Panc1 (cell line): ENCODE measurements at regions not wholly inside any gene's neighbourhood (a gene's known extent, or its start where the extent isn't known, plus 50 kb on each side); places are given as distances from the start of the nearest gene placed in this dataset.

Experiments
- ATAC-seq: fragments of 200-7000 bp; cut with Tn5 transposase; 2 replicates; pipeline ENCODE4 v1.9.1; 2020; ENCODE audit warnings: mild to moderate bottlenecking, moderate library complexity
- BruUV-seq: library from RNA; stranded (reverse); fragments of 400-500 nt; replicated peaks from 2 replicates; lab custom pipeline; 2021; lab: Mats Ljungman, UMichigan
- CTCF ChIA-PET: fragments of 300-600 bp; sonication (Branson Sonifier 250); formaldehyde crosslinking; loops from one replicate; lab custom pipeline; 2022; ENCODE audit warnings: antibody characterized with exemption; lab: Charles Lee
- POLR2A ChIA-PET: fragments of 300-600 bp; sonication (Branson Sonifier 250); formaldehyde crosslinking; loops from one replicate; lab custom pipeline; 2022; ENCODE audit warnings: antibody characterized with exemption; lab: Charles Lee
- DNase-seq: peaks from one replicate; pipeline ENCODE4 v3.0.0-alpha.2; 2010; ENCODE audit warnings: low read depth, low spot score
- H3K27ac ChIP-seq: 2 replicates; pipeline ENCODE4 v1.5.1; 2011; ENCODE audit warnings: mild to moderate bottlenecking, low read length, inconsistent platforms
- H3K27me3 ChIP-seq: fragments of 200-500 bp; sonication (Bioruptor generic); 2 replicates; pipeline ENCODE4 v1.6.0; 2014; ENCODE audit warnings: low read length, inconsistent platforms; ENCODE audit not compliant: control insufficient read depth, insufficient read depth
- H3K36me3 ChIP-seq: fragments of 200-500 bp; sonication (Bioruptor generic); 2 replicates; pipeline ENCODE4 v1.5.1; 2014; ENCODE audit warnings: inconsistent platforms, mild to moderate bottlenecking, low read length, moderate library complexity; ENCODE audit not compliant: control insufficient read depth, insufficient read depth
- H3K4me1 ChIP-seq: 2 replicates; pipeline ENCODE4 v1.5.1; 2011; ENCODE audit warnings: inconsistent platforms, mild to moderate bottlenecking, low read length, moderate library complexity; ENCODE audit not compliant: control insufficient read depth, insufficient read depth
- H3K4me3 ChIP-seq, 2 experiments: 2 replicates each; pipeline ENCODE4 v1.5.1; 2011 to 2012; ENCODE audit warnings: low read depth in 2 of 2, low read length in 2 of 2, mild to moderate bottlenecking in 2 of 2, inconsistent platforms in 1 of 2, moderate library complexity in 1 of 2
- H3K9me3 ChIP-seq: fragments of 200-500 bp; sonication (Bioruptor generic); 2 replicates; pipeline ENCODE4 v1.5.1; 2014; ENCODE audit warnings: low read depth, mild to moderate bottlenecking, inconsistent platforms, low read length, moderate library complexity; ENCODE audit not compliant: control insufficient read depth, insufficient read depth
- POLR2AphosphoS5 ChIP-seq: IDR thresholded peaks from 2 replicates; pipeline ENCODE4 v1.6.1; 2012; ENCODE audit warnings: mild to moderate bottlenecking, low read depth, low read length, moderate library complexity
- SIN3A ChIP-seq: IDR thresholded peaks from 2 replicates; pipeline ENCODE4 v1.6.1; 2012; ENCODE audit warnings: low read depth, mild to moderate bottlenecking, low read length, moderate library complexity, borderline replicate concordance; ENCODE audit not compliant: insufficient read depth
- TCF7L2 ChIP-seq: IDR thresholded peaks from 2 replicates; pipeline ENCODE4 v1.6.1; 2011; ENCODE audit warnings: mild to moderate bottlenecking, low read depth, low read length, inconsistent platforms
- in situ Hi-C: cut with HindIII; loops from 2 replicates; pipeline ENCODE4 v1.10.0; 2016; ENCODE audit warnings: low sequenced_read_pairs, low pct_unique_long_range_greater_than_20kb
- intact Hi-C: fragments of 100-400 bp; cut with micrococcal nuclease; formaldehyde crosslinking; loops from one replicate; pipeline ENCODE4 v1.10.0; 2022; ENCODE audit not compliant: unreplicated experiment
- TF ChIP-seq, protein P1 (sequence below): fragments of 450-650 bp; IDR thresholded peaks from 2 replicates; pipeline ENCODE4 v1.5.1; 2017; ENCODE audit warnings: mild to moderate bottlenecking
- TF ChIP-seq, protein P2 (sequence below), 2 experiments: IDR thresholded peaks; 2 replicates each; pipeline ENCODE4 v1.6.1; 2011 to 2012; ENCODE audit warnings: low read depth in 2 of 2, control low read depth in 1 of 2, low read length in 1 of 2, mild to moderate bottlenecking in 1 of 2, moderate library complexity in 1 of 2; ENCODE audit not compliant: insufficient read depth in 1 of 2

DNA sequence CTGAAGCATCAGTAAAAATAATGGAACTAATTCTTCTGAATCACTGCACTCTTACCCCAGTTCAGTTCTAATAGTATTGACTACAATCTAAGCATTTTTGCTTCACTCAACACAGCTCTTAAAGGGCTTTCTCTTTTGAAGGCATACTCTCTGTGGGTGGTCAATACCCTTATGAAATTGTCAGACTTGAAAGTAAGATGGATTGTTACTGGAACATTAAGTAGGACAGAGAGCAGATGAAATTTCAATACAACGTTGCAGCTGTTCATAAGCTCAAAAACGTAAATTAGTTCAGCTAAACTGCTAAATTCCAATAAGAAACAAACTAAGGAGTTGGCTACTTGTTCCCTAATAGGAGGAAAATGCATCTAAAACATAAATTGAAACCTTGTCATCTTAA, 352.3 kb upstream of the TENM3 start:
- no peak overlapping the region for H3K4me3 ChIP-seq
- TF ChIP-seq POLR2AphosphoS5 = no peak
- TF ChIP-seq, protein P1, sequence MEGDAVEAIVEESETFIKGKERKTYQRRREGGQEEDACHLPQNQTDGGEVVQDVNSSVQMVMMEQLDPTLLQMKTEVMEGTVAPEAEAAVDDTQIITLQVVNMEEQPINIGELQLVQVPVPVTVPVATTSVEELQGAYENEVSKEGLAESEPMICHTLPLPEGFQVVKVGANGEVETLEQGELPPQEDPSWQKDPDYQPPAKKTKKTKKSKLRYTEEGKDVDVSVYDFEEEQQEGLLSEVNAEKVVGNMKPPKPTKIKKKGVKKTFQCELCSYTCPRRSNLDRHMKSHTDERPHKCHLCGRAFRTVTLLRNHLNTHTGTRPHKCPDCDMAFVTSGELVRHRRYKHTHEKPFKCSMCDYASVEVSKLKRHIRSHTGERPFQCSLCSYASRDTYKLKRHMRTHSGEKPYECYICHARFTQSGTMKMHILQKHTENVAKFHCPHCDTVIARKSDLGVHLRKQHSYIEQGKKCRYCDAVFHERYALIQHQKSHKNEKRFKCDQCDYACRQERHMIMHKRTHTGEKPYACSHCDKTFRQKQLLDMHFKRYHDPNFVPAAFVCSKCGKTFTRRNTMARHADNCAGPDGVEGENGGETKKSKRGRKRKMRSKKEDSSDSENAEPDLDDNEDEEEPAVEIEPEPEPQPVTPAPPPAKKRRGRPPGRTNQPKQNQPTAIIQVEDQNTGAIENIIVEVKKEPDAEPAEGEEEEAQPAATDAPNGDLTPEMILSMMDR = no peak
- TF ChIP-seq, protein P2, sequence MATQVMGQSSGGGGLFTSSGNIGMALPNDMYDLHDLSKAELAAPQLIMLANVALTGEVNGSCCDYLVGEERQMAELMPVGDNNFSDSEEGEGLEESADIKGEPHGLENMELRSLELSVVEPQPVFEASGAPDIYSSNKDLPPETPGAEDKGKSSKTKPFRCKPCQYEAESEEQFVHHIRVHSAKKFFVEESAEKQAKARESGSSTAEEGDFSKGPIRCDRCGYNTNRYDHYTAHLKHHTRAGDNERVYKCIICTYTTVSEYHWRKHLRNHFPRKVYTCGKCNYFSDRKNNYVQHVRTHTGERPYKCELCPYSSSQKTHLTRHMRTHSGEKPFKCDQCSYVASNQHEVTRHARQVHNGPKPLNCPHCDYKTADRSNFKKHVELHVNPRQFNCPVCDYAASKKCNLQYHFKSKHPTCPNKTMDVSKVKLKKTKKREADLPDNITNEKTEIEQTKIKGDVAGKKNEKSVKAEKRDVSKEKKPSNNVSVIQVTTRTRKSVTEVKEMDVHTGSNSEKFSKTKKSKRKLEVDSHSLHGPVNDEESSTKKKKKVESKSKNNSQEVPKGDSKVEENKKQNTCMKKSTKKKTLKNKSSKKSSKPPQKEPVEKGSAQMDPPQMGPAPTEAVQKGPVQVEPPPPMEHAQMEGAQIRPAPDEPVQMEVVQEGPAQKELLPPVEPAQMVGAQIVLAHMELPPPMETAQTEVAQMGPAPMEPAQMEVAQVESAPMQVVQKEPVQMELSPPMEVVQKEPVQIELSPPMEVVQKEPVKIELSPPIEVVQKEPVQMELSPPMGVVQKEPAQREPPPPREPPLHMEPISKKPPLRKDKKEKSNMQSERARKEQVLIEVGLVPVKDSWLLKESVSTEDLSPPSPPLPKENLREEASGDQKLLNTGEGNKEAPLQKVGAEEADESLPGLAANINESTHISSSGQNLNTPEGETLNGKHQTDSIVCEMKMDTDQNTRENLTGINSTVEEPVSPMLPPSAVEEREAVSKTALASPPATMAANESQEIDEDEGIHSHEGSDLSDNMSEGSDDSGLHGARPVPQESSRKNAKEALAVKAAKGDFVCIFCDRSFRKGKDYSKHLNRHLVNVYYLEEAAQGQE (IDR thresholded peaks at IDR 0.05; ENCODE audit: insufficient read depth in 1 of 2, low read depth in 2 of 2, low read length in 1 of 2) = no peak
- no peak for TF ChIP-seq SIN3A
- no peak for TF ChIP-seq TCF7L2
- BruUV-seq = no TSS peak
- H3K4me1 ChIP-seq = no peaks in the 10 kb centered on the region
- H3K27ac ChIP-seq = no peak overlapping the region
- DNase-seq = no peak
- ChIA-PET POLR2A (no interaction called here), CTCF (no interaction called here)
- no peak for ATAC-seq
- no peaks in the 10 kb centered on the region for H3K27me3 ChIP-seq
- H3K9me3 ChIP-seq = no peaks in the 10 kb centered on the region
- in situ Hi-C loops (no loop called here), intact Hi-C loops (no loop called here)
- no peaks in the 10 kb centered on the region for H3K36me3 ChIP-seq

DNA sequence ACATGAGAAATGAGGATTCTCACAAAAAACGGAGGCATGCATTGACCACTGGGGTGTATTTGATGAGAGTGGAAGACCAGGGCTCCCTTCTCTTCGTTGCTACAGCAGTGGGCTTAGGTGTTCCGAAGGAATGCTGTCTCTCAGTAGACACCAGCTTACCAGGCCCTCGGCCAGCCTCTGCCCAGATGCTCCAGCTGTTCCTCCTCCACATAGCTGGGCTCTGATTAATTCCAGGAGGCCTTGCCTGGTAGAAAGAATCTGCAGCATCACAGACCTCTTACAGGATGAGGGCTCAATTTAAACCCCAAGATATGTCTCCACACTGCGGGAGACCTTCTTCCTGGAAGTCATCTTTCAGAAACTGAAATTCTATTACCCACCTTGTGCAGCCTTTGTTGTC, 346.6 kb upstream of the TENM3 start:
- in situ Hi-C loops (no loop called here), intact Hi-C loops (no loop called here)
- no peak for DNase-seq
- TF ChIP-seq, protein P2 (IDR thresholded peaks at IDR 0.05; ENCODE audit: insufficient read depth in 1 of 2, low read depth in 2 of 2, low read length in 1 of 2) = no peak
- TF ChIP-seq, protein P1 = no peak
- TF ChIP-seq TCF7L2 (no peak), POLR2AphosphoS5 (no peak), SIN3A (no peak)
- Histone ChIP-seq H3K27ac (no peak overlapping the region), H3K9me3 (no peaks in the 10 kb centered on the region), H3K4me1 (no peaks in the 10 kb centered on the region), H3K27me3 (no peaks in the 10 kb centered on the region), H3K36me3 (no peaks in the 10 kb centered on the region), H3K4me3 (no peak overlapping the region)
- ChIA-PET CTCF (no interaction called here), POLR2A (no interaction called here)
- no peak for ATAC-seq
- no TSS peak for BruUV-seq
